Right lobe of liver (tissue), 6 donors: ENCODE measurements at regions not wholly inside any gene's neighbourhood (a gene's known extent, or its start where the extent isn't known, plus 50 kb on each side); places are given as distances from the start of the nearest gene placed in this dataset.

Source experiments
- ATAC-seq, 4 donors: fragments of 200-7000 bp; cut with Tn5 transposase; one replicate each; pipeline ENCODE4 v1.9.1; 2020; ENCODE audit warnings: mild to moderate bottlenecking in 4 of 4, moderate library complexity in 4 of 4
- DNase-seq, 3 donors: peaks; one replicate each; pipeline ENCODE4 v3.0.0-alpha.2; 2020
- H3K27ac ChIP-seq, 3 donors: fragments of 200-600 bp; one replicate each; pipeline ENCODE4 v1.8.0; 2022
- H3K27me3 ChIP-seq, 2 donors: fragments of 200-600 bp; one replicate each; pipeline ENCODE4 v1.8.0; 2022
- H3K36me3 ChIP-seq, 4 donors: fragments of 200-600 bp; sonication (generic) in 1 of 4; one replicate each; pipeline versions ENCODE4 v1.5.1 to v1.8.0; 2017 to 2022; ENCODE audit warnings: control low read depth in 1 of 4
- H3K4me1 ChIP-seq, 4 donors: fragments of 200-600 bp; sonication (generic) in 1 of 4; one replicate each; pipeline versions ENCODE4 v1.5.1 to v1.8.0; 2017 to 2022; ENCODE audit warnings: control low read depth in 1 of 4
- H3K4me3 ChIP-seq, 3 donors: fragments of 200-600 bp; one replicate each; pipeline ENCODE4 v1.8.0; 2022
- H3K9me3 ChIP-seq, 4 donors: fragments of 200-600 bp; sonication (generic) in 1 of 4; one replicate each; pipeline versions ENCODE4 v1.5.1 to v1.8.0; 2017 to 2022; ENCODE audit warnings: control low read depth in 1 of 4
- POLR2A ChIP-seq: fragments of 450-650 bp; IDR thresholded peaks from one replicate; pipeline ENCODE4 v1.6.1; 2017; ENCODE audit warnings: antibody characterized with exemption, mild to moderate bottlenecking
- WGBS: methylation state at CpG from one replicate; pipeline ENCODE4 v1.1.6; 2018; ENCODE audit warnings: low coverage, low lambda C conversion rate; ENCODE audit not compliant: insufficient coverage; ENCODE audit errors: missing lambda C conversion rate; 5-methylcytosine and 5-hydroxymethylcytosine counted together
- intact Hi-C, 2 donors: fragments of 100-400 bp; cut with DNase I; formaldehyde crosslinking; loops; one replicate each; pipeline versions ENCODE4 v1.11.2 to v1.14.1; 2022
- TF ChIP-seq, protein P1 (sequence below), 4 donors: fragments of 200-600 bp in 3 of 4; fragments of 450-650 bp in 1 of 4; IDR thresholded peaks; one replicate each; pipeline versions ENCODE4 v1.5.1 to v1.8.0; 2016 to 2022; ENCODE audit warnings: antibody characterized with exemption in 4 of 4, mild to moderate bottlenecking in 2 of 4
- donor health status: DM: no; HTN: yes; CAD: no.
- donor health status: DM: no; HTN: no; CAD: no.
- donor health status: DM: no; HTN: no; CAD: no.
- donor health status: DM: no; HTN: yes; CAD: no.
- donor health status: DM: no; HTN: yes; CAD: no.

GRCh38 chr1:38613996-38614395 lies 245.6 kb downstream of the RRAGC start:
- TF ChIP-seq, protein P1, sequence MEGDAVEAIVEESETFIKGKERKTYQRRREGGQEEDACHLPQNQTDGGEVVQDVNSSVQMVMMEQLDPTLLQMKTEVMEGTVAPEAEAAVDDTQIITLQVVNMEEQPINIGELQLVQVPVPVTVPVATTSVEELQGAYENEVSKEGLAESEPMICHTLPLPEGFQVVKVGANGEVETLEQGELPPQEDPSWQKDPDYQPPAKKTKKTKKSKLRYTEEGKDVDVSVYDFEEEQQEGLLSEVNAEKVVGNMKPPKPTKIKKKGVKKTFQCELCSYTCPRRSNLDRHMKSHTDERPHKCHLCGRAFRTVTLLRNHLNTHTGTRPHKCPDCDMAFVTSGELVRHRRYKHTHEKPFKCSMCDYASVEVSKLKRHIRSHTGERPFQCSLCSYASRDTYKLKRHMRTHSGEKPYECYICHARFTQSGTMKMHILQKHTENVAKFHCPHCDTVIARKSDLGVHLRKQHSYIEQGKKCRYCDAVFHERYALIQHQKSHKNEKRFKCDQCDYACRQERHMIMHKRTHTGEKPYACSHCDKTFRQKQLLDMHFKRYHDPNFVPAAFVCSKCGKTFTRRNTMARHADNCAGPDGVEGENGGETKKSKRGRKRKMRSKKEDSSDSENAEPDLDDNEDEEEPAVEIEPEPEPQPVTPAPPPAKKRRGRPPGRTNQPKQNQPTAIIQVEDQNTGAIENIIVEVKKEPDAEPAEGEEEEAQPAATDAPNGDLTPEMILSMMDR (IDR thresholded peaks at IDR 0.05) = no peak
- TF ChIP-seq POLR2A = no peak
- no peak for DNase-seq

DNA sequence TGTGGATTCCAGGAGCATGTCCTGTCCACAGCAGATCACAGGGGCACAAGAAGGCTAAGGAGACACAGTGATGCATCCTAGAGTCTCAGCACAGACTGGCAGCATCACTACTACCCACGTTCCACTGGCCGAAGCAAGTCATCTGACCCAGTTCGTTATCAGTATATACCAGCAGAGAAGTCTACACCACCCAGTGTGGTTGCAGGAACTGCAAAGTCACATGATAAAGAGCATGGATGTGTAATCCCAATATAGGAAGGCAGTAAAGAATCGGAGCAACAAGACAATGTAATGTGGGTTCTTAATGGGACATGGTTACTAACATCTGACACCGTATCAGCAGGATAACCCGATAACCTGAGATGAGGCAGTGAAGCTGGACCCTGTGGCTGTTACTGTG lies 246.6 kb downstream of the RRAGC start:
- DNase-seq (no peak), ATAC-seq (no peak)
- no peaks in the 10 kb centered on the region for H3K4me1 ChIP-seq
- no peaks in the 10 kb centered on the region for H3K9me3 ChIP-seq
- TF ChIP-seq, protein P1 (IDR thresholded peaks at IDR 0.05) = no peak
- no peak for TF ChIP-seq POLR2A
- WGBS = 58% methylated on average over 3 of the region's 6 CpGs
- H3K27ac ChIP-seq = no peak overlapping the region
- H3K27me3 ChIP-seq = no peaks in the 10 kb centered on the region
- intact Hi-C loops = no loop called here
- no peaks in the 10 kb centered on the region for H3K36me3 ChIP-seq
- no peak overlapping the region for H3K4me3 ChIP-seq

More at GRCh38 chr1:38613996-38614395, 245.6 kb downstream of the RRAGC start:
- no peaks in the 10 kb centered on the region for H3K9me3 ChIP-seq
- no peaks in the 10 kb centered on the region for H3K27me3 ChIP-seq
- H3K27ac ChIP-seq = no peak overlapping the region
- no peak overlapping the region for H3K4me3 ChIP-seq
- H3K36me3 ChIP-seq = no peaks in the 10 kb centered on the region
- 63% methylated on average over 7 of the region's 8 CpGs for WGBS
- ATAC-seq = no peak
- no peaks in the 10 kb centered on the region for H3K4me1 ChIP-seq
- intact Hi-C loops = no loop called here

- intact Hi-C loops = no loop called here
- H3K4me3 ChIP-seq = no peak overlapping the region
- no peaks in the 10 kb centered on the region for H3K9me3 ChIP-seq
- H3K4me1 ChIP-seq = no peaks in the 10 kb centered on the region
- H3K27ac ChIP-seq = no peak overlapping the region
- WGBS = 42% methylated on average over 3 of the region's 7 CpGs
- no peaks in the 10 kb centered on the region for H3K27me3 ChIP-seq
- ATAC-seq (no peak), DNase-seq (no peak)
- TF ChIP-seq POLR2A = no peak
- TF ChIP-seq, protein P1 (IDR thresholded peaks at IDR 0.05) = no peak
- H3K36me3 ChIP-seq = no peaks in the 10 kb centered on the region
These were observed 247.8 kb downstream of the RRAGC start for GRCh38 chr1:38611664-38612211.

- no peak for DNase-seq
- Histone ChIP-seq H3K4me3 (no peak overlapping the region), H3K27me3 (no peaks in the 10 kb centered on the region), H3K9me3 (no peaks in the 10 kb centered on the region), H3K36me3 (no peaks in the 10 kb centered on the region), H3K4me1 (no peaks in the 10 kb centered on the region), H3K27ac (no peak overlapping the region)
- no peak for TF ChIP-seq POLR2A
- TF ChIP-seq, protein P1 (IDR thresholded peaks at IDR 0.05) = no peak
- intact Hi-C loops = no loop called here
- no peak for ATAC-seq
- 68% methylated on average over 10 of the region's 20 CpGs for WGBS
These were observed 250.2 kb downstream of the RRAGC start for GRCh38 chr1:38609166-38610025.
